Lower lobe of right lung (tissue), 2 donors: ENCODE measurements at regions not wholly inside any gene's neighbourhood (a gene's known extent, or its start where the extent isn't known, plus 50 kb on each side); places are given as distances from the start of the nearest gene placed in this dataset.

Source experiments
- ATAC-seq, 2 donors: fragments of 200-7000 bp; cut with Tn5 transposase; one replicate each; pipeline ENCODE4 v1.9.1; 2020 to 2022; ENCODE audit warnings: mild to moderate bottlenecking in 2 of 2, moderate library complexity in 2 of 2
- DNase-seq: peaks from one replicate; pipeline ENCODE4 v3.0.0-alpha.2; 2020
- H3K27ac ChIP-seq: fragments of 200-600 bp; one replicate; pipeline ENCODE4 v1.8.0; 2022
- H3K27me3 ChIP-seq: fragments of 200-600 bp; one replicate; pipeline ENCODE4 v1.8.0; 2022; ENCODE audit warnings: low read depth
- H3K36me3 ChIP-seq: fragments of 200-600 bp; one replicate; pipeline ENCODE4 v1.8.0; 2022; ENCODE audit warnings: mild to moderate bottlenecking
- H3K4me1 ChIP-seq: fragments of 200-600 bp; one replicate; pipeline ENCODE4 v1.8.0; 2022
- H3K4me3 ChIP-seq: fragments of 200-600 bp; one replicate; pipeline ENCODE4 v1.8.0; 2022; ENCODE audit warnings: mild to moderate bottlenecking
- H3K9me3 ChIP-seq: fragments of 200-600 bp; one replicate; pipeline ENCODE4 v1.8.0; 2022
- intact Hi-C: fragments of 100-400 bp; cut with DNase I; formaldehyde crosslinking; loops from one replicate; pipeline ENCODE4 v1.11.0; 2022
- TF ChIP-seq, protein P1 (sequence below): fragments of 200-600 bp; IDR thresholded peaks from one replicate; pipeline ENCODE4 v1.8.0; 2022; ENCODE audit warnings: antibody characterized with exemption, mild to moderate bottlenecking
- donor health status: DM: no; HTN: yes; CAD: no; lungs with severe emphysema.

- H3K27me3 ChIP-seq = no peaks in the 10 kb centered on the region
- H3K36me3 ChIP-seq = no peaks in the 10 kb centered on the region
- DNase-seq = no peak
- H3K4me1 ChIP-seq = no peaks in the 10 kb centered on the region
- no peaks in the 10 kb centered on the region for H3K9me3 ChIP-seq
- TF ChIP-seq, protein P1, sequence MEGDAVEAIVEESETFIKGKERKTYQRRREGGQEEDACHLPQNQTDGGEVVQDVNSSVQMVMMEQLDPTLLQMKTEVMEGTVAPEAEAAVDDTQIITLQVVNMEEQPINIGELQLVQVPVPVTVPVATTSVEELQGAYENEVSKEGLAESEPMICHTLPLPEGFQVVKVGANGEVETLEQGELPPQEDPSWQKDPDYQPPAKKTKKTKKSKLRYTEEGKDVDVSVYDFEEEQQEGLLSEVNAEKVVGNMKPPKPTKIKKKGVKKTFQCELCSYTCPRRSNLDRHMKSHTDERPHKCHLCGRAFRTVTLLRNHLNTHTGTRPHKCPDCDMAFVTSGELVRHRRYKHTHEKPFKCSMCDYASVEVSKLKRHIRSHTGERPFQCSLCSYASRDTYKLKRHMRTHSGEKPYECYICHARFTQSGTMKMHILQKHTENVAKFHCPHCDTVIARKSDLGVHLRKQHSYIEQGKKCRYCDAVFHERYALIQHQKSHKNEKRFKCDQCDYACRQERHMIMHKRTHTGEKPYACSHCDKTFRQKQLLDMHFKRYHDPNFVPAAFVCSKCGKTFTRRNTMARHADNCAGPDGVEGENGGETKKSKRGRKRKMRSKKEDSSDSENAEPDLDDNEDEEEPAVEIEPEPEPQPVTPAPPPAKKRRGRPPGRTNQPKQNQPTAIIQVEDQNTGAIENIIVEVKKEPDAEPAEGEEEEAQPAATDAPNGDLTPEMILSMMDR = no peak
- intact Hi-C loops = no loop called here
- no peak overlapping the region for H3K27ac ChIP-seq
- no peak overlapping the region for H3K4me3 ChIP-seq
- no peak for ATAC-seq
Measured at GRCh38 chr1:79568411-79568810, 561.9 kb upstream of the ADGRL4 start.

GRCh38 chr1:79561521-79561978, 555.0 kb upstream of the ADGRL4 start:
- Histone ChIP-seq H3K36me3 (no peaks in the 10 kb centered on the region), H3K4me1 (no peaks in the 10 kb centered on the region), H3K27ac (no peak overlapping the region), H3K27me3 (no peaks in the 10 kb centered on the region), H3K4me3 (no peak overlapping the region), H3K9me3 (no peaks in the 10 kb centered on the region)
- TF ChIP-seq, protein P1 = no peak
- ATAC-seq (no peak), DNase-seq (no peak)
- intact Hi-C loops = no loop called here

DNA sequence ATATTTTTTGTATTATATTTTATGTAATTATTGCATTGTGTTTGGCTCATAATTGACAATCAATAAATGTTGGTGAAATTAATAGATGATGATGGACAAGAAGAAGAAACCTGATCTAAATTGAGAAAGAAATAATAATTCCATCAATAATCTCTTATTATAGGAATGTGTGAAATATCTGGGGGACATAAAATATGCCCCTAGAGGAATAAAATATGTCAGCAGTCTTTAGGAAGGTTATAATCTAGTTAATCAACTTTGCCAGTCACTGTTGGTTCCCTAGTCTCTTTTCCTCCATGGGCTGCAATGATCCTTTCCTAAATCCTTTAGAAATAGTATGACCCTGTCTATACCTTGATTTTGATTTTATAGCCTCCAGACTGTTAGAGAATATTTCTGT, 549.7 kb upstream of the ADGRL4 start:
- Histone ChIP-seq H3K4me1 (no peaks in the 10 kb centered on the region), H3K27me3 (no peaks in the 10 kb centered on the region), H3K36me3 (no peaks in the 10 kb centered on the region), H3K4me3 (no peak overlapping the region), H3K27ac (no peak overlapping the region), H3K9me3 (no peaks in the 10 kb centered on the region)
- intact Hi-C loops = no loop called here
- no peak for DNase-seq
- TF ChIP-seq, protein P1 = no peak
- no peak for ATAC-seq

- no peak overlapping the region for H3K27ac ChIP-seq
- no peaks in the 10 kb centered on the region for H3K36me3 ChIP-seq
- no peaks in the 10 kb centered on the region for H3K9me3 ChIP-seq
- intact Hi-C loops = no loop called here
- DNase-seq (no peak), ATAC-seq (no peak)
- H3K4me3 ChIP-seq = no peak overlapping the region
- H3K27me3 ChIP-seq = no peaks in the 10 kb centered on the region
- no peaks in the 10 kb centered on the region for H3K4me1 ChIP-seq
- TF ChIP-seq, protein P1 = no peak
Measured at GRCh38 chr1:79554688-79555087, 548.2 kb upstream of the ADGRL4 start.

DNA sequence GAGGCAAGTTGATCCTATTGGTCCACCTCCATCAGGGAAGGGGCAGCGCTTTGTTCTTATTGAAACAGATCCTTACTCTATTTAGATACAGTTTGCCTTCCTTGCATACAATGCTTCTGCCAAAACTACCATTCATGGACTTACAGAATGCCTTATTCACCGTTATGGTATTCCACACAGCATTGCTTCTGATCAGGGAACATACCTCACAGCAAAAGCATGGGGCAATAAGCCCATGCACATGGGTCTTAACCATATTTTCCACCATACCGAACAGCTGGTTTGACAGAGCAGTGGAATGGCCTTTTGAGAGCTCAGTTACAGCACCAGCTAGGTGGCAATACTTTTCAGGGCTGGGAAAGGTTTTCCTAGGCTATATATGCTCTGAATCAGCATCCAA, 544.8 kb upstream of the ADGRL4 start:
- no peak overlapping the region for H3K4me3 ChIP-seq
- no peaks in the 10 kb centered on the region for H3K36me3 ChIP-seq
- DNase-seq (no peak), ATAC-seq (no peak)
- TF ChIP-seq, protein P1 = no peak
- no peaks in the 10 kb centered on the region for H3K4me1 ChIP-seq
- intact Hi-C loops = no loop called here
- no peaks in the 10 kb centered on the region for H3K27me3 ChIP-seq
- no peaks in the 10 kb centered on the region for H3K9me3 ChIP-seq
- H3K27ac ChIP-seq = no peak overlapping the region

DNA sequence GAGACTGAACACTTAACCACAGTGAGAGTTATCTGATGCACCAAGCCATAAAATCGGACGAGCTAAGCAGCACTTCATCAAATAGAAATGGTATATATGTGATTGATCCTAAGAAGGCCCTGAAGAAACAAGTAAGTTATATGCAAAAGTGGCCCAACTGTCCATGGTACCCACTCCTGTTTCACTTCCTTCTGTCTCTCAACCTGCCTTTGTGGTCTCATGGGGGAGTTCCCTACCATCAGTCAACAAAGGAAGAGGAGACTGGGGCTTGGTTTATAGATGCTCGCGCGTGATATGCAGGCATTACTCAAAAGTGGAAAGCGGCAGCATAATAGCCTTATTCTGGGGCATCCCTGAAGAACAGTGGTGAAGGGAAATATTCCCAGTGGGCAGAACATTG, 543.9 kb upstream of the ADGRL4 start:
- Histone ChIP-seq H3K4me1 (no peaks in the 10 kb centered on the region), H3K27me3 (no peaks in the 10 kb centered on the region), H3K9me3 (no peaks in the 10 kb centered on the region), H3K36me3 (no peaks in the 10 kb centered on the region), H3K27ac (no peak overlapping the region), H3K4me3 (no peak overlapping the region)
- intact Hi-C loops = no loop called here
- DNase-seq (no peak), ATAC-seq (no peak)
- TF ChIP-seq, protein P1 = no peak
